ENCODE measurements at regions not wholly inside any gene's neighbourhood (a gene's known extent, or its start where the extent isn't known, plus 50 kb on each side); places are given as distances from the start of the nearest gene placed in this dataset.

- no peak for TF ChIP-seq CTCF (conservative IDR thresholded peaks at IDR 0.05; ENCODE audit: low read length)
- no peak for TF ChIP-seq EZH2phosphoT487 (IDR thresholded peaks at IDR 0.05; ENCODE audit: borderline replicate concordance)
Observed at GRCh38 chr17:31627960-31628359, 231.1 kb downstream of the COPRS start.

Data from Loucy (cell line).